ENCODE measurements at regions not wholly inside any gene's neighbourhood (a gene's known extent, or its start where the extent isn't known, plus 50 kb on each side); places are given as distances from the start of the nearest gene placed in this dataset.

DNA sequence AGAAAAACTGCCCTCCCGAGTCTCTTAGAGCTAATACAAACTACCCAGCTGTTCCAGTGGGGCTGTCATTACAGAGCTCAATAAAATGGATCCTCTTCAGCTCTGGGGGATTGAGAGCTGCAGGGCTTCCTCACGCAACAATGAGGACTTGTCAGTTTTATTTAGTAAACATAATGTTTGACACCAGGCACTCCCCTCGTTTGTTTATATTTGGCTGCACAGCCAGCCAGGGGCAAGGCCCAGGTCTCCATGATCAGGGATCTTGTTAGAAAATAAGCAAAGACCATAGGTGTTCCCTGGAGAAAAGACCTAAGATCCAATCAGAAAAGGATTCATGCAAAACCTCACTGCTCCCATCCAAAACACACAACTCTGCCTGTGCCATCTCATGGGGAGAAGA lies 158.2 kb downstream of the C1D start:
- Histone ChIP-seq H3K4me3 (no peak overlapping the region), H3K27ac (no peak overlapping the region), H3K4me2 (no peak overlapping the region), H3K9me3 (peaks cover 9% of the 10 kb centered on the region; the same call in 2 of the 3 replicates), H3K4me1 (no peaks in the 10 kb centered on the region)
- ATAC-seq (no peak), DNase-seq (ENCODE audit: low read depth in 1 of 2, low spot score in 1 of 2) (no peak), FAIRE-seq (no peak)
- TF ChIP-seq EHMT2 (IDR thresholded peaks at IDR 0.05; ENCODE audit: low read depth): no peak
- TF ChIP-seq NPAS2 (CRISPR knock-in tag; IDR thresholded peaks at IDR 0.05; ENCODE audit: borderline replicate concordance): no peak
- TF ChIP-seq PHF8 (IDR thresholded peaks at IDR 0.05; ENCODE audit: borderline replicate concordance, low read depth): no peak
- no peak for TF ChIP-seq ZNF302 (CRISPR knock-in tag; IDR thresholded peaks at IDR 0.05)
- TF ChIP-seq RAD21 (conservative IDR thresholded peaks at IDR 0.05 in 1 of 2, IDR thresholded peaks at IDR 0.05 in 1 of 2): no peak
- no peak for TF ChIP-seq EHF (CRISPR knock-in tag; IDR thresholded peaks at IDR 0.05)
- TF ChIP-seq HOXA7 (CRISPR knock-in tag; IDR thresholded peaks at IDR 0.05): no peak
- no peak for TF ChIP-seq MYC (IDR thresholded peaks at IDR 0.05; ENCODE audit: borderline replicate concordance, low read length)
- no peak for TF ChIP-seq ELK1 (IDR thresholded peaks at IDR 0.05; ENCODE audit: low read depth, low read length)
- no peak for TF ChIP-seq CTCF (IDR thresholded peaks at IDR 0.05)
- TF ChIP-seq NFE2L2 (conservative IDR thresholded peaks at IDR 0.05; ENCODE audit: low read length): no peak
- no peak for TF ChIP-seq FOXS1 (CRISPR knock-in tag; IDR thresholded peaks at IDR 0.05)
- TF ChIP-seq JUNB (IDR thresholded peaks at IDR 0.05): no peak
- no peak for TF ChIP-seq HOXB5 (CRISPR knock-in tag; IDR thresholded peaks at IDR 0.05)
- TF ChIP-seq TFCP2L1 (CRISPR knock-in tag; IDR thresholded peaks at IDR 0.05): no peak
- no peak for TF ChIP-seq ZFP36 (IDR thresholded peaks at IDR 0.05; ENCODE audit: borderline replicate concordance, partially characterized antibody)
- no peak for TF ChIP-seq ATOH8 (CRISPR knock-in tag; IDR thresholded peaks at IDR 0.05; ENCODE audit: low read depth)
- no peak for TF ChIP-seq MAFK (IDR thresholded peaks at IDR 0.05; ENCODE audit: partially characterized antibody)
- TF ChIP-seq HOXB13 (CRISPR knock-in tag; IDR thresholded peaks at IDR 0.05; ENCODE audit: low read depth): no peak
- ChIA-PET CTCF (no interaction called here), POLR2A (no interaction called here)
- 30% methylated on average over 3 of the region's 3 CpGs for WGBS (ENCODE audit: missing lambda C conversion rate)

DNA sequence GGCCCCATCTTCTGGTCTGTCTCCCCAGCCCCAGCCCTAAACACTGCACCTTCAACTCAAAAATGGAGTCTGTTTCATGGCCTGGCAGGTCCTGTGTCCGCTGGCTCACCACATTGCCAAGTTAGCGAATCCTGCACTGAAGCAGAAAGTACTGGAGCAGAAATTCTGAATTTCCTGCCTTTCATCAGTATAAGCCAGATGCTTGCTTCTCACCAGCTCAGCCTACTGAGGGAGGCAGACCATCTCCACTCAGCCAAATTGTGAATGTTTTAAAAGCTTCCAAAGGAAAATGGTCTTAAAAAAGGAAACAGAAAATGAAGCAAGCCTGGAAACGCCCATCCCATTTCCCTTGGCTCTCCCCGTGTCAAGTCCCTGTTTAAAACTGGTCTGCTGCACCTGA lies 157.8 kb downstream of the C1D start:
- ATAC-seq (no peak), FAIRE-seq (no peak), DNase-seq (ENCODE audit: low read depth in 1 of 2, low spot score in 1 of 2) (no peak)
- Histone ChIP-seq H3K27ac (no peak overlapping the region), H3K4me2 (no peak overlapping the region), H3K4me1 (no peaks in the 10 kb centered on the region), H3K4me3 (no peak overlapping the region), H3K9me3 (peaks cover 9% of the 10 kb centered on the region; the same call in 2 of the 3 replicates)
- ChIA-PET POLR2A (no interaction called here), CTCF (no interaction called here)
- TF ChIP-seq, protein P1, sequence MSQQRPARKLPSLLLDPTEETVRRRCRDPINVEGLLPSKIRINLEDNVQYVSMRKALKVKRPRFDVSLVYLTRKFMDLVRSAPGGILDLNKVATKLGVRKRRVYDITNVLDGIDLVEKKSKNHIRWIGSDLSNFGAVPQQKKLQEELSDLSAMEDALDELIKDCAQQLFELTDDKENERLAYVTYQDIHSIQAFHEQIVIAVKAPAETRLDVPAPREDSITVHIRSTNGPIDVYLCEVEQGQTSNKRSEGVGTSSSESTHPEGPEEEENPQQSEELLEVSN (IDR thresholded peaks at IDR 0.05; ENCODE audit: borderline replicate concordance, low read depth): no peak
- TF ChIP-seq HEYL (CRISPR knock-in tag; IDR thresholded peaks at IDR 0.05) (no peak), ZNF302 (CRISPR knock-in tag; IDR thresholded peaks at IDR 0.05) (no peak), MYC (IDR thresholded peaks at IDR 0.05; ENCODE audit: borderline replicate concordance, low read length) (no peak), EHMT2 (IDR thresholded peaks at IDR 0.05; ENCODE audit: low read depth) (no peak), FOSB (CRISPR knock-in tag; IDR thresholded peaks at IDR 0.05) (no peak), HDAC2 (IDR thresholded peaks at IDR 0.05) (no peak), KDM1A (IDR thresholded peaks at IDR 0.05; ENCODE audit: low read depth) (no peak), RNF2 (IDR thresholded peaks at IDR 0.05; ENCODE audit: borderline replicate concordance, low read depth) (no peak), KDM5A (IDR thresholded peaks at IDR 0.05) (no peak), ATOH8 (CRISPR knock-in tag; IDR thresholded peaks at IDR 0.05; ENCODE audit: low read depth) (no peak), HOXB13 (CRISPR knock-in tag; IDR thresholded peaks at IDR 0.05; ENCODE audit: low read depth) (no peak), NFE2L2 (conservative IDR thresholded peaks at IDR 0.05; ENCODE audit: low read length) (no peak), EHF (CRISPR knock-in tag; IDR thresholded peaks at IDR 0.05) (no peak), BCL3 (IDR thresholded peaks at IDR 0.05) (no peak), ESRRA (IDR thresholded peaks at IDR 0.05; ENCODE audit: borderline replicate concordance, low read length) (no peak), USF2 (IDR thresholded peaks at IDR 0.05) (no peak), CHD2 (IDR thresholded peaks at IDR 0.05; ENCODE audit: low read length, partially characterized antibody) (no peak)
- 21% methylated on average over 4 of the region's 4 CpGs for WGBS (ENCODE audit: missing lambda C conversion rate)
